Hematopoietic multipotent progenitor cell (in vitro differentiated cells): ENCODE measurements at regions not wholly inside any gene's neighbourhood (a gene's known extent, or its start where the extent isn't known, plus 50 kb on each side); places are given as distances from the start of the nearest gene placed in this dataset.

ENCODE experiments used
- DNase-seq, 3 donors: peaks; one replicate each; pipeline ENCODE4 v3.0.0-alpha.2; 2011 to 2015; ENCODE audit warnings: low read depth in 2 of 3, low spot score in 2 of 3

GRCh38 chr6:153898360-153899059 is 140.5 kb upstream of the OPRM1 start:
- no peak for DNase-seq

- DNase-seq, result no peak
These were observed 156.6 kb upstream of the OPRM1 start for GRCh38 chr6:153882411-153882810.

DNA sequence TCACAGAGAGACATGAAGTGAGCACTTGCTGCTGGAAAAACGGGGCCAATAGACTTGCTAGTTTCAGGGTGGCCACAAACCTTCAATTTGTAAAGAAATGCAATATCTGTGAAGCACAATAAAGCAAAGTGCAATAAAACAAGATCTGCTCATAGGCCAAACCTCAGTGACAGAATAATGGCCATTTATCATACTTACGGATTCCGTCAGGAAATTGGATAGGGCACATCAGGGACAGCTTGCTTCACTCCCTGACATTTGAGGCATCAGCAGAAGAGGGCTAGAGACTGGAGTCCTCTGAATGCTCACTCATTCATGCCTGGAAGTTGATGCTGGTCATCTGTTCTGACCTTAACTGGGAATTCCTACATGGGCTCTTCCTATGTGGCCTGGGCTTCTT is 165.5 kb upstream of the OPRM1 start:
- no peak for DNase-seq

DNA sequence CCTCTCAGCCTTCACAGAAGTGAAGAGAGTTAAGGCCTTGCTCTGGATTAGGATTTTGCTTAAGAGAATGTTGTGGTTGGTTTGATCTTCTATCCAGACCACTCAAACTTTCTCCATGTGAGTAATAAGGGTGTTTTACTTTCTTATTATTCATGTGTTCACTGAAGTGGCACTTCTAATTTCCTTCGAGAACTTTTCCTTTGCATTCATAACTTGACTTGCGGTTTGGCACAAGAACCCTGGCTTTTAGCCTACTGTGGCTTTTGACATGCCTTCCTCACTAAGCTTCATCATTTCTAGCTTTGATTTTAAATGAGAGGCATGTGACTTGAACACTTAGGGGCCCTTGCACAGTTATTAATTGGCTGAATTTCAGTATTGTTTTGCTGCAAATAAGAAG is 166.1 kb upstream of the OPRM1 start:
- no peak for DNase-seq

DNA sequence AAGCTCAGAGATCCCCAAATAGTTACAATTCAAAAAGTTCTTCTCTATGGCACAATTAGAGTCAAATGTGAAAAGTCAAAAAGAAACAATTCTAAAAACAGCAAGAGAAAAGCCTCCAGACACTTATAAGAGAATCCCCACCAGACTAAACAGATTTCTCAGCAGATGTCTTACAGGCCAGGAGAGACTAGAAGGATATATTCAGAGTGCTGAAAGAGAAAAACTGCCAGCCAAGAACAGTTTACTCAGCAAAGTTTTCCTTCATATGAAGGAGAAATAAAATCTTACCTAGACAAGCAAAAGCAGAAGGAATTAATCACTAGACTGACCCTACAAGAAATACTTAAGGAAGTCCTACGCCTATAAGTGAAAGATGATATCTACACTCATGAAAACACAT is 176.1 kb upstream of the OPRM1 start:
- no peak for DNase-seq

DNA sequence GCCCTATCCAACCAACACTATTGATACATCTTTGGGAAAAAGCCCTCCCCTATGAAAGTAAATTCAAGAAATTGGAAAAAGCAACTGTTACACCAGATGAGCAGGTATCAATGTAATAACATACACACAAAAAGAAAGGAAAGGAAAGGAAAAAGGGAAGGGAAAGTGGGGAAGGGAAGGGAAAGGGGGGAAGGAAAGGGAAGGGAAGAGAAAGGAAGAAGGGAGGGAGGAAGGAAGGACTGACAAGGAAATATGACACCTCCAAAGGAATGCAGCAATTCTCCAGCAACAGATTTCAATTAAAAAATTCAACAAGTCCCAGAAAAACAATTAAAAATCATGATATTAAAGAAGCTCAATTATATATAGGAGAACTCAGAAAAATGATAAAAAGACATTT is 176.9 kb upstream of the OPRM1 start:
- DNase-seq, result no peak

DNA sequence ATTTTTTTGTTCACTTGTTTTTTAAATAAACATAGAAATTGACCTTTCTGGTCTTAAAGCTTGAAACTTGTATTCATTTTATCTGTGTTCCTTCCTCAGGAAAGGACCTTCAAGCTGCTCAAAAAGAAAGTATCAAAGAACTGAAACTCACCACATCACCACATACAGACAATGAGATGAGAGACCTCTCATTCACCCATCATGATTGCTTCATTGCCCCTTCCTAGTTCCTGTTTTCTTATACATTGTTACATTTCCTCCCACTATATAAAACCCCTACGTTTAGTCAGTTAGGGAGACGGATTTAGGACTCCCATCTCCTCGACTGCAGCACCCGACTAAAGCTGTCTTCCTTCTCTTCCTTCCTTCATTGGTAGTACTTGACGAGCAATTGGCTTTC is 180.5 kb upstream of the OPRM1 start:
- DNase-seq, result no peak

GRCh38 chr6:153856929-153857376 is 182.1 kb upstream of the OPRM1 start:
- DNase-seq, result no peak

DNA sequence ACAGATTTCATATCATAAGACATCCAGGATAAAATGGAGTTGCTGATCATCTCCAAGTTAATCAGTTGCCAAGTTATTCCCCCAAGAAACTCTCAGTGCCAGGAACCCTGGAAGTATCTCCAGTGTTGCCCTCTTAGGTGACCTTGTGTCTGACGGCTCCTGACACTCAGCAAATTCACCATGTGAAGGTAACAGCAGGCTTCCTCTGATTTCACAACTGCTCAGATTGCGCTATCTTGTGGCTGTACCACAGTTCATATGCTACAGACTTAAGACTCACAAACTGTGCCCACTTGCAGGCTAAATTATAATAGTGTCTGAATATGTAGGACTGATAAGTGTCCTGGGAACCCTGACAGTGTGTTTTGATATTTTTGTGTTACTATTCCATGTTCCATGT is 186.6 kb upstream of the OPRM1 start:
- DNase-seq, result no peak

- DNase-seq, result no peak
These were observed 187.0 kb upstream of the OPRM1 start for GRCh38 chr6:153852034-153852433.

DNA sequence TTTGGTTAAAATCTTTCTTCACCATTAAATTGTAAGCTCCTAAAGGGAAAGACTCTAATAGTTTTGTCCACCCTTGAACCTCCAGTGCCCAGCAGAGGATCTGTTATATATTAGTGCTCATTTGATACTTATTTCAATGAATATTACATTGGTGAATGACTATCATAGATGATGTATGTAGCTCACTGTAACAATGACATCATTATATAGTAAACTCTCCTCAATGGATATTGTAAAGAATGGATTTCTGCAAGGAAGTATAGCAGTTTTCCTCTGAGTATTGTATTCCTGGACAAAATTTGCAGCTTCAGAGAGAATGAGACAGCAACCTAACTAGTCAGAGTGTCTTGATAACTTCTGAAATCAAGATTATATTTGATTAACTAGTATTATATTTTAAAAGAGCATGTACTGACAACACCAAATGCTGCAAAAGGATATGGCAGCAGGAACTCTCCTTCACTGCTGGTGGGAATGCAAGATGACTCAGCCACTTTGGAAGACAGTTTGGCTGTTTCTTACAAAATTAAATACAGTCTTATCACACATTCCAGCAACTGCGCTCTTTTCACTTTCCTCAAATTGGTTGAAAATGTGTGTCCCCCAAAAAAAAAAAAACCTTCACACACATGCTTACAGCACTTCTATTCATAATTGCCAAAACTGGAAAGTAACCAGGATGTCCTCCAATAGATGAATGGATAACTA is 189.8 kb upstream of the OPRM1 start:
- no peak for DNase-seq

DNA sequence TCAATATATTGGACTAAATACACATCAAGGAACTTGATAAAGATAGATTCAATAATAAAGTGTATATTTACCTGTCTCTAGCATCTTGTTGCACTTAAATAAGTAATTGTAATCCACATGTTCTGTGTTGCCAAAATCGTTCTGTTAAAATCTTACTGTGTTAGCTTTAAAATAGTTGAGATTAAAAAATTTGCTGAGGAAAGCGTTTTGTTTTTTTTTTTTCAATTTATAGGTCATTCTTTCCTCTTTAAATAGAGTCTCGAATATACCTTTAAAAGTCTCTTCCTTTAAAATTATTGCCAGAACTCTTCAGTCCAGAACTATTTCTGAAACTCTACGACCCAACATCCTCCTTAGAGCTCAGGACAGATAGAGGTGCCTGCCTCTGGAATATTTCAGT is 195.6 kb upstream of the OPRM1 start:
- DNase-seq, result no peak

DNA sequence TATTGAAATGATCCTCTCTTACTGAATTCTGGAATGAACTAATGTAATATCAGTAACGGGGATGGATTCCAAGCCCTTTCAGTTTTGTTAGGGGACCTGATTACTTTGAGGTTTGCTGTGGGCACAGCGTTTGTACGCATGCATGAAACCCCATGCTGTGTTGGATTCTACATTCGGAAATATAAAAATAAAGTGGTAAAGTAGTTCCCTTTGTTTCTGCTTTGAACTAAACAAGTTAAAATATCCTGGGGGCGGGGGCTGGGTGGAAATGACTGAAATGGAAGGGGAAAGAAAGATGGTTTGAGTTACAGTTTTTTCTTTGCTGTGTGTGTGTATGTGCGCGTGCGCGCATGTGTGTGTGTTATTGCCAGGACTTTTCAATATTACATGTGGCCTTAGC is 196.5 kb upstream of the OPRM1 start:
- no peak for DNase-seq

- no peak for DNase-seq
These were observed 198.8 kb upstream of the OPRM1 start for GRCh38 chr6:153840039-153840850.

- DNase-seq, result no peak
These were observed 206.5 kb upstream of the OPRM1 start for GRCh38 chr6:153832543-153832942.

- DNase-seq, result no peak
These were observed 207.5 kb upstream of the OPRM1 start for GRCh38 chr6:153831350-153832078.

DNA sequence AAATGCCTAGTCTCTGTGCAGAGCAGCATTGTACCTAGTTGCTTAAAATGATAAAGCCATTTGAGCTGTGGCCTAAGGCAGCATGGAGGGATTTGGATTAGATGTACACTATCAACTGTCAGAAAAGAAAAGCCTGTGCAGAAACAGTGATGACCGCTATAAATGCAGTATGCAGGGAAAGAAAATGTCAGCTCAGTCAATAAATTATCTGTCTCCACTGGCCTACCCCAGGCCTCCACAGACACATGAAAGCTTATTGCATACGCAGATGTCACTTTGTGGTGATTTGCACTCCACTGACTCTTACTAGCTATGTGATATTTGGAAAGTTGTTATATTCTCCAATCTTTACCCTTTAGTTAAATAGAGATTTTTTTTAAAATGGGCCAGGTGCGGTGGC is 221.9 kb upstream of the OPRM1 start:
- DNase-seq, result no peak

DNA sequence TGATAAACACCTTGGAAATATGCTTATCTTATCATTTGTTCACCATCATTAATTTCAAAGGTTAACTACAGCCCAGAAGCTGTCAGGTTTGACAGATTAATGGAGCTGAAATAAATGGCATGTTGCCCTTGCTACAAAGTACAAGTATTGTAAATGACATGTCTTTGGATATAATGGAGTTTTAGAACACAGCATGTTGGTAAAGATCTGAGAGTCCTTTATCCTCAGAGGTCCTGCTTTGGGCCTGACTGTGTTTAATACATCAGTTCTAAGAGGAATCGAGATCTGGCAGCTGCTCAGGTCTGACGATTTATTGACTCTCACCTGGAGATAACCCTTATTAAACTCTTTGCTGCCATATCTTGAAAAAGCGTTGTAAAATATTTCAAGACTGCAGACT is 222.7 kb upstream of the OPRM1 start:
- no peak for DNase-seq

- DNase-seq, result no peak
These were observed 224.9 kb upstream of the OPRM1 start for GRCh38 chr6:153814136-153814535.

GRCh38 chr6:153804755-153805330 is 234.2 kb upstream of the OPRM1 start:
- DNase-seq, result no peak

- no peak for DNase-seq
These were observed 237.1 kb upstream of the OPRM1 start for GRCh38 chr6:153801917-153802316.
